Liver (tissue), 8 donors: ENCODE measurements at regions not wholly inside any gene's neighbourhood (a gene's known extent, or its start where the extent isn't known, plus 50 kb on each side); places are given as distances from the start of the nearest gene placed in this dataset.

Source experiments
- DNase-seq: peaks from one replicate; pipeline ENCODE4 v3.0.0-alpha.2; 2017; ENCODE audit warnings: low spot score
- H3K27ac ChIP-seq, 2 donors: one replicate each; pipeline ENCODE4 v1.7.0; 2013; ENCODE audit warnings: inconsistent platforms in 2 of 2, low read length in 2 of 2, control low read depth in 1 of 2, low read depth in 1 of 2, mild to moderate bottlenecking in 1 of 2
- H3K27me3 ChIP-seq, 4 donors: one replicate each; pipeline versions ENCODE4 v1.6.1 to v1.7.0; 2013; ENCODE audit warnings: low read length in 3 of 4, inconsistent platforms in 1 of 4, mild to moderate bottlenecking in 1 of 4, moderate library complexity in 1 of 4; ENCODE audit not compliant: control insufficient read depth in 4 of 4, insufficient read depth in 4 of 4
- H3K36me3 ChIP-seq, 4 donors: one replicate each; pipeline versions ENCODE4 v1.6.1 to v1.7.0; 2013; ENCODE audit warnings: low read length in 3 of 4, mild to moderate bottlenecking in 3 of 4, low read depth in 1 of 4, moderate library complexity in 1 of 4; ENCODE audit not compliant: control insufficient read depth in 4 of 4, insufficient read depth in 3 of 4
- H3K4me1 ChIP-seq, 4 donors: one replicate each; pipeline versions ENCODE4 v1.6.1 to v1.7.0; 2013; ENCODE audit warnings: low read length in 3 of 4, mild to moderate bottlenecking in 3 of 4, moderate library complexity in 1 of 4; ENCODE audit not compliant: control insufficient read depth in 4 of 4, insufficient read depth in 4 of 4
- H3K4me3 ChIP-seq, 3 donors: one replicate each; pipeline versions ENCODE4 v1.6.1 to v1.7.0; 2013; ENCODE audit warnings: low read length in 3 of 3, control low read depth in 1 of 3, low read depth in 1 of 3, mild to moderate bottlenecking in 1 of 3
- H3K9ac ChIP-seq, 2 donors: one replicate each; pipeline ENCODE4 v1.7.0; 2013; ENCODE audit warnings: low read length in 2 of 2, mild to moderate bottlenecking in 2 of 2, moderate library complexity in 2 of 2, control low read depth in 1 of 2, low read depth in 1 of 2
- H3K9me3 ChIP-seq, 4 donors: one replicate each; pipeline versions ENCODE4 v1.6.1 to v1.7.0; 2013; ENCODE audit warnings: low read length in 3 of 4; ENCODE audit not compliant: control insufficient read depth in 4 of 4
- ATF3 ChIP-seq: IDR thresholded peaks from 2 replicates; pipeline ENCODE4 v1.6.1; 2016; ENCODE audit warnings: antibody characterized with exemption
- CTCF ChIP-seq: fragments of 150-350 bp; IDR thresholded peaks from 2 replicates; pipeline ENCODE4 v1.5.1; 2017; ENCODE audit warnings: improper control_type of control experiment, low read depth, low read length; ENCODE audit not compliant: missing input control
- EGR1 ChIP-seq, 2 donors: IDR thresholded peaks; 2 replicates each; pipeline ENCODE4 v1.6.1; 2016 to 2018; ENCODE audit warnings: antibody characterized with exemption in 2 of 2, low read depth in 2 of 2
- FOXA2 ChIP-seq: IDR thresholded peaks from 2 replicates; pipeline ENCODE4 v1.6.1; 2016; ENCODE audit warnings: antibody characterized with exemption
- GABPA ChIP-seq, 2 donors: IDR thresholded peaks in 1 of 2; conservative IDR thresholded peaks in 1 of 2; 2 replicates each; pipeline ENCODE4 v1.6.1; 2016; ENCODE audit warnings: antibody characterized with exemption in 2 of 2, mild to moderate bottlenecking in 1 of 2, moderate library complexity in 1 of 2
- HNF4A ChIP-seq, 2 donors: conservative IDR thresholded peaks; 2 replicates each; pipeline ENCODE4 v1.6.1; 2016; ENCODE audit warnings: antibody characterized with exemption in 2 of 2, mild to moderate bottlenecking in 2 of 2
- HNF4G ChIP-seq: IDR thresholded peaks from 2 replicates; pipeline ENCODE4 v1.6.1; 2016; ENCODE audit warnings: antibody characterized with exemption
- JUND ChIP-seq, 2 donors: IDR thresholded peaks; 2 replicates each; pipeline ENCODE4 v1.6.1; 2016; ENCODE audit warnings: antibody characterized with exemption in 2 of 2
- NR2F2 ChIP-seq: IDR thresholded peaks from 2 replicates; pipeline ENCODE4 v1.6.1; 2016; ENCODE audit warnings: antibody characterized with exemption
- RAD21 ChIP-seq, 2 donors: IDR thresholded peaks; 2 replicates each; pipeline ENCODE4 v1.6.1; 2016; ENCODE audit warnings: antibody characterized with exemption in 2 of 2, mild to moderate bottlenecking in 2 of 2
- REST ChIP-seq: IDR thresholded peaks from 2 replicates; pipeline ENCODE4 v1.6.1; 2016; ENCODE audit warnings: antibody characterized with exemption, mild to moderate bottlenecking
- RXRA ChIP-seq, 2 donors: IDR thresholded peaks; 2 replicates each; pipeline ENCODE4 v1.6.1; 2017 to 2018; ENCODE audit warnings: antibody characterized with exemption in 2 of 2, mild to moderate bottlenecking in 1 of 2
- SP1 ChIP-seq: IDR thresholded peaks from 2 replicates; pipeline ENCODE4 v1.6.1; 2018; ENCODE audit warnings: antibody characterized with exemption, mild to moderate bottlenecking
- TAF1 ChIP-seq: conservative IDR thresholded peaks from 2 replicates; pipeline ENCODE4 v1.6.1; 2016; ENCODE audit warnings: antibody characterized with exemption, mild to moderate bottlenecking
- YY1 ChIP-seq: IDR thresholded peaks from 2 replicates; pipeline ENCODE4 v1.6.1; 2016; ENCODE audit warnings: antibody characterized with exemption, mild to moderate bottlenecking
- ZBTB33 ChIP-seq: IDR thresholded peaks from 2 replicates; pipeline ENCODE4 v1.6.1; 2016; ENCODE audit warnings: antibody characterized with exemption
- WGBS: extraction: QIAGEN DNeasy Blood & Tissue Kit; methylation state at CpG from one replicate; pipeline ENCODE4 v1.1.7; 2013; 5-methylcytosine and 5-hydroxymethylcytosine counted together
- donor health status: healthy.
- donor health status: healthy.
- donor health status: healthy.
- donor health status: healthy.
- donor health status: healthy.

- H3K27ac ChIP-seq: no peak overlapping the region
- WGBS: 35% methylated on average over 10 of the region's 10 CpGs
- H3K36me3 ChIP-seq: no peaks in the 10 kb centered on the region
- TF ChIP-seq NR2F2 (no peak), SP1 (no peak), FOXA2 (no peak), RXRA (IDR thresholded peaks at IDR 0.05) (no peak), EGR1 (IDR thresholded peaks at IDR 0.05; ENCODE audit: low read depth in 2 of 2) (no peak), REST (no peak), RAD21 (IDR thresholded peaks at IDR 0.05) (no peak), HNF4G (no peak), HNF4A (conservative IDR thresholded peaks at IDR 0.05) (no peak), TAF1 (no peak), GABPA (IDR thresholded peaks at IDR 0.05 in 1 of 2, conservative IDR thresholded peaks at IDR 0.05 in 1 of 2) (no peak), CTCF (no peak), ATF3 (no peak), ZBTB33 (no peak)
- no peak for DNase-seq
- no peak overlapping the region for H3K9ac ChIP-seq
- no peak overlapping the region for H3K4me3 ChIP-seq
- peaks cover 0 to 7% (median 0%) of the 10 kb centered on the region in 4 donors for H3K27me3 ChIP-seq
- H3K9me3 ChIP-seq: no peaks in the 10 kb centered on the region
- H3K4me1 ChIP-seq: no peaks in the 10 kb centered on the region
Measured at GRCh38 chr4:181225616-181226261, 1017.5 kb upstream of the TENM3 start.

GRCh38 chr4:181234951-181235680 is 1008.1 kb upstream of the TENM3 start:
- Histone ChIP-seq H3K4me1 (no peaks in the 10 kb centered on the region), H3K27me3 (no peaks in the 10 kb centered on the region), H3K27ac (no peak overlapping the region), H3K4me3 (no peak overlapping the region), H3K9ac (no peak overlapping the region), H3K36me3 (no peaks in the 10 kb centered on the region), H3K9me3 (no peaks in the 10 kb centered on the region)
- WGBS: 78% methylated on average over 13 of the region's 13 CpGs
- DNase-seq: no peak
- TF ChIP-seq HNF4G (no peak), CTCF (no peak), REST (no peak), YY1 (no peak), RXRA (IDR thresholded peaks at IDR 0.05) (no peak), ATF3 (no peak), HNF4A (conservative IDR thresholded peaks at IDR 0.05) (no peak), JUND (IDR thresholded peaks at IDR 0.05) (no peak)
